HepG2 (cell line): ENCODE measurements at regions not wholly inside any gene's neighbourhood (a gene's known extent, or its start where the extent isn't known, plus 50 kb on each side); places are given as distances from the start of the nearest gene placed in this dataset.

Experiments used
- ARNT ChIP-seq: fragments of 450-650 bp; IDR thresholded peaks from 2 replicates; pipeline ENCODE4 v1.6.1; 2017
- ATRX ChIP-seq: sonication (generic); formaldehyde crosslinking; IDR thresholded peaks from 2 replicates; pipeline ENCODE4 v1.4.0; 2020; ENCODE audit warnings: missing genetic modification reagents, borderline replicate concordance
- CHD2 ChIP-seq: IDR thresholded peaks from 2 replicates; pipeline ENCODE4 v1.6.1; 2011; ENCODE audit warnings: low read depth, low read length, improper control_type of control experiment
- EZH2 ChIP-seq: conservative IDR thresholded peaks from 2 replicates; pipeline ENCODE4 v1.6.1; 2012; ENCODE audit warnings: mild to moderate bottlenecking, low read depth, low read length, moderate library complexity
- HOMEZ ChIP-seq: IDR thresholded peaks from 2 replicates; pipeline ENCODE4 v1.6.1; 2016; ENCODE audit warnings: low read depth
- POGZ ChIP-seq: sonication (generic); formaldehyde crosslinking; IDR thresholded peaks from 2 replicates; pipeline ENCODE4 v1.4.0; 2020; ENCODE audit warnings: mild to moderate bottlenecking, missing genetic modification reagents
- SRF ChIP-seq: IDR thresholded peaks from 2 replicates; pipeline ENCODE4 v1.6.1; 2011; ENCODE audit warnings: mild to moderate bottlenecking, low read depth, low read length, moderate library complexity
- ZBTB40 ChIP-seq, 2 experiments: fragments of 450-650 bp in 1 of 2; sonication (generic) in 1 of 2; formaldehyde crosslinking in 1 of 2; IDR thresholded peaks; 2 replicates each; pipeline versions ENCODE4 v1.6.1 to v1.8.0; 2016 to 2022; ENCODE audit warnings: antibody characterized with exemption in 1 of 2, mild to moderate bottlenecking in 1 of 2, missing genetic modification reagents in 1 of 2
- ZNF12 ChIP-seq: sonication (generic); formaldehyde crosslinking; IDR thresholded peaks from 2 replicates; pipeline ENCODE4 v1.5.0; 2020; ENCODE audit warnings: missing genetic modification reagents
- ZNF644 ChIP-seq: IDR thresholded peaks from 2 replicates; pipeline ENCODE4 v1.6.1; 2016; ENCODE audit warnings: low read depth
- TF ChIP-seq, protein P1 (sequence below): sonication (generic); formaldehyde crosslinking; IDR thresholded peaks from 2 replicates; pipeline ENCODE4 v1.5.0; 2020; ENCODE audit warnings: mild to moderate bottlenecking, missing genetic modification reagents
- TF ChIP-seq, protein P2 (sequence below): sonication (generic); formaldehyde crosslinking; IDR thresholded peaks from 2 replicates; pipeline ENCODE4 v1.8.0; 2022; ENCODE audit warnings: missing genetic modification reagents, mild to moderate bottlenecking, moderate library complexity, borderline replicate concordance
- TF ChIP-seq, protein P3 (sequence below): sonication (generic); formaldehyde crosslinking; IDR thresholded peaks from 2 replicates; pipeline ENCODE4 v1.5.0; 2020; ENCODE audit warnings: mild to moderate bottlenecking, missing genetic modification reagents, moderate library complexity

GRCh38 chr15:81498294-81498693 lies 124.3 kb upstream of the TMC3 start:
- TF ChIP-seq, protein P1, sequence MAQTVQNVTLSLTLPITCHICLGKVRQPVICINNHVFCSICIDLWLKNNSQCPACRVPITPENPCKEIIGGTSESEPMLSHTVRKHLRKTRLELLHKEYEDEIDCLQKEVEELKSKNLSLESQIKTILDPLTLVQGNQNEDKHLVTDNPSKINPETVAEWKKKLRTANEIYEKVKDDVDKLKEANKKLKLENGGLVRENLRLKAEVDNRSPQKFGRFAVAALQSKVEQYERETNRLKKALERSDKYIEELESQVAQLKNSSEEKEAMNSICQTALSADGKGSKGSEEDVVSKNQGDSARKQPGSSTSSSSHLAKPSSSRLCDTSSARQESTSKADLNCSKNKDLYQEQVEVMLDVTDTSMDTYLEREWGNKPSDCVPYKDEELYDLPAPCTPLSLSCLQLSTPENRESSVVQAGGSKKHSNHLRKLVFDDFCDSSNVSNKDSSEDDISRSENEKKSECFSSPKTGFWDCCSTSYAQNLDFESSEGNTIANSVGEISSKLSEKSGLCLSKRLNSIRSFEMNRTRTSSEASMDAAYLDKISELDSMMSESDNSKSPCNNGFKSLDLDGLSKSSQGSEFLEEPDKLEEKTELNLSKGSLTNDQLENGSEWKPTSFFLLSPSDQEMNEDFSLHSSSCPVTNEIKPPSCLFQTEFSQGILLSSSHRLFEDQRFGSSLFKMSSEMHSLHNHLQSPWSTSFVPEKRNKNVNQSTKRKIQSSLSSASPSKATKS: no peak
- TF ChIP-seq ARNT (no peak), ZNF644 (CRISPR knock-in tag) (no peak), ZBTB40 (IDR thresholded peaks at IDR 0.05) (no peak), ZBTB40 (CRISPR knock-in tag; IDR thresholded peaks at IDR 0.05) (no peak), EZH2 (no peak), ATRX (CRISPR knock-in tag) (no peak), SRF (no peak), HOMEZ (CRISPR knock-in tag) (no peak), ZNF12 (CRISPR knock-in tag) (no peak), POGZ (CRISPR knock-in tag) (no peak), CHD2 (no peak)
- TF ChIP-seq, protein P2, sequence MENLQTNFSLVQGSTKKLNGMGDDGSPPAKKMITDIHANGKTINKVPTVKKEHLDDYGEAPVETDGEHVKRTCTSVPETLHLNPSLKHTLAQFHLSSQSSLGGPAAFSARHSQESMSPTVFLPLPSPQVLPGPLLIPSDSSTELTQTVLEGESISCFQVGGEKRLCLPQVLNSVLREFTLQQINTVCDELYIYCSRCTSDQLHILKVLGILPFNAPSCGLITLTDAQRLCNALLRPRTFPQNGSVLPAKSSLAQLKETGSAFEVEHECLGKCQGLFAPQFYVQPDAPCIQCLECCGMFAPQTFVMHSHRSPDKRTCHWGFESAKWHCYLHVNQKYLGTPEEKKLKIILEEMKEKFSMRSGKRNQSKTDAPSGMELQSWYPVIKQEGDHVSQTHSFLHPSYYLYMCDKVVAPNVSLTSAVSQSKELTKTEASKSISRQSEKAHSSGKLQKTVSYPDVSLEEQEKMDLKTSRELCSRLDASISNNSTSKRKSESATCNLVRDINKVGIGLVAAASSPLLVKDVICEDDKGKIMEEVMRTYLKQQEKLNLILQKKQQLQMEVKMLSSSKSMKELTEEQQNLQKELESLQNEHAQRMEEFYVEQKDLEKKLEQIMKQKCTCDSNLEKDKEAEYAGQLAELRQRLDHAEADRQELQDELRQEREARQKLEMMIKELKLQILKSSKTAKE: no peak
- TF ChIP-seq, protein P3, sequence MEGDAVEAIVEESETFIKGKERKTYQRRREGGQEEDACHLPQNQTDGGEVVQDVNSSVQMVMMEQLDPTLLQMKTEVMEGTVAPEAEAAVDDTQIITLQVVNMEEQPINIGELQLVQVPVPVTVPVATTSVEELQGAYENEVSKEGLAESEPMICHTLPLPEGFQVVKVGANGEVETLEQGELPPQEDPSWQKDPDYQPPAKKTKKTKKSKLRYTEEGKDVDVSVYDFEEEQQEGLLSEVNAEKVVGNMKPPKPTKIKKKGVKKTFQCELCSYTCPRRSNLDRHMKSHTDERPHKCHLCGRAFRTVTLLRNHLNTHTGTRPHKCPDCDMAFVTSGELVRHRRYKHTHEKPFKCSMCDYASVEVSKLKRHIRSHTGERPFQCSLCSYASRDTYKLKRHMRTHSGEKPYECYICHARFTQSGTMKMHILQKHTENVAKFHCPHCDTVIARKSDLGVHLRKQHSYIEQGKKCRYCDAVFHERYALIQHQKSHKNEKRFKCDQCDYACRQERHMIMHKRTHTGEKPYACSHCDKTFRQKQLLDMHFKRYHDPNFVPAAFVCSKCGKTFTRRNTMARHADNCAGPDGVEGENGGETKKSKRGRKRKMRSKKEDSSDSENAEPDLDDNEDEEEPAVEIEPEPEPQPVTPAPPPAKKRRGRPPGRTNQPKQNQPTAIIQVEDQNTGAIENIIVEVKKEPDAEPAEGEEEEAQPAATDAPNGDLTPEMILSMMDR (CRISPR knock-in tag): no peak
